ENCODE measurements at regions not wholly inside any gene's neighbourhood (a gene's known extent, or its start where the extent isn't known, plus 50 kb on each side); places are given as distances from the start of the nearest gene placed in this dataset.

DNA sequence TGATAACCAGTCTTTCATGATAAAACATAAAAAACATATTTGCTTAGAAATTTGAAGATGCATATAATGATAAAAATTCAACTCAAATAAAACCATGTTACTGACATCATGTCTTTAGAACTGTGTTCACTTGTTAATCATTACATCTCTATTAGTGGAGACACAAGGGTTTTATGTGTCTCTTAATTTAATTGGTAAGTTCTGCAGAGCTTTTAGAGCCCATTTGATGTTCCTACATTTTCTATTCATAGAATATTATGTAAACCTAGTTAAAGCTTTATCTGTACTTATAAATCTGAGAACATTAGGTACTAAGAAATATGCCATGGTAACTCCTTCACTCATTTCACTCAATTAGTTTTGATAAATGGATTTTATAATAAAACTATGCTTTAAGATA, 285.4 kb downstream of the SLCO4C1 start:
- no peak for DNase-seq (ENCODE audit: low spot score in 2 of 2)
- TF ChIP-seq CTCF (IDR thresholded peaks at IDR 0.05) (no peak), POLR2A (IDR thresholded peaks at IDR 0.05) (no peak)
- intact Hi-C loops (cut with DNase I; ENCODE audit: low total_unique reads): no loop called here
- H3K4me3 ChIP-seq (ENCODE audit: low read depth, poor library complexity, severe bottlenecking): no peak overlapping the region

DNA sequence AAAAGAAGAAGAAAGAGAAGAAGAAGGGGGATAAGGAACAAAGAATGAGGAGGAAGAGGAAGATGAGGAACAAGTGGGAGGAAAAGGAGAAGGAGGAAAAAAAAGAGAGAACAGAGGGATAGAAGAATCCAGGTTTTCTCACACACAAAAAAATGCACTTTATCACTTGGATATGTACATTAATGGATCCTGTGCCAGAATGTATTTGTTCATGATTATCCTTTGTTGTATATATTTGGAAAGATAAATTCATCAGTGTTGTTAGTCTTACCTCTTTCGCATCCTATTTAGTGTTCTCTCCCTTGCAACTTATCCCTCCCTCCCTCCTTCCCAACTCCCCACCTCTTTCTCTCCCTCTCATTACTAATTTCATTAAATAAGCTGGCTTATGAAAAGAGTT, 298.8 kb downstream of the SLCO4C1 start:
- DNase-seq (ENCODE audit: low spot score in 2 of 2): no peak
- 91 to 96% methylated on average over 1 of the region's 1 CpG for WGBS, 2 donors
- H3K4me3 ChIP-seq (ENCODE audit: low read depth, poor library complexity, severe bottlenecking): no peak overlapping the region
- TF ChIP-seq POLR2A (IDR thresholded peaks at IDR 0.05): no peak
- no peak for TF ChIP-seq CTCF (IDR thresholded peaks at IDR 0.05)
- intact Hi-C loops (cut with DNase I; ENCODE audit: low total_unique reads): no loop called here

GRCh38 chr5:101995585-101995984, 300.5 kb downstream of the SLCO4C1 start:
- TF ChIP-seq POLR2A (IDR thresholded peaks at IDR 0.05) (no peak), CTCF (IDR thresholded peaks at IDR 0.05) (no peak)
- no peak for DNase-seq (ENCODE audit: low spot score in 2 of 2)
- H3K4me3 ChIP-seq (ENCODE audit: low read depth, poor library complexity, severe bottlenecking): no peak overlapping the region
- intact Hi-C loops (cut with DNase I; ENCODE audit: low total_unique reads): no loop called here
- 43 to 51% methylated on average over 2 of the region's 2 CpGs for WGBS, 2 donors

DNA sequence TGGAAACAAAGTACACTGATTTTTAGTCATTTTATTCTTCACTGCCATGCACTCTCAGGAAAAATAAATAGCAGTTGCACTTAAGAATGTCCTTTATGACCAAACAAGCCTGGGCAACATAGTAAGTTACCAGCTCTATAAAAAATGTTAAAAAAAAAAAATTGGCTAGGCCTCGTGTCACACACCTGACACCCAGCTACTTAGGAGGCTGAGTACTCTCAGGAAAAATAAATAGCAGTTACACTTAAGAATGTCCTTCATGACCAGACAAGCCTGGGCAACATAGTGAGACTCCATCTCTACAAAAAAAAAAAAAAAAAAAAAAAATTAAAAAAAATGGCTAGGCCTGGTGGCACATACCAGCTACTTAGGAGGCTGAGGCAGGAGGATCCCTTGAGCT, 304.6 kb downstream of the SLCO4C1 start:
- intact Hi-C loops (cut with DNase I; ENCODE audit: low total_unique reads): no loop called here
- no peak for TF ChIP-seq POLR2A (IDR thresholded peaks at IDR 0.05)
- TF ChIP-seq CTCF (IDR thresholded peaks at IDR 0.05): no peak
- H3K4me3 ChIP-seq (ENCODE audit: low read depth, poor library complexity, severe bottlenecking): no peak overlapping the region
- 29 to 58% methylated on average over 1 of the region's 1 CpG for WGBS, 2 donors
- no peak for DNase-seq (ENCODE audit: low spot score in 2 of 2)

GRCh38 chr5:101989659-101990058, 306.4 kb downstream of the SLCO4C1 start:
- intact Hi-C loops (cut with DNase I; ENCODE audit: low total_unique reads): no loop called here
- no peak for TF ChIP-seq POLR2A (IDR thresholded peaks at IDR 0.05)
- TF ChIP-seq CTCF (IDR thresholded peaks at IDR 0.05): no peak

GRCh38 chr5:101977729-101978345, 318.2 kb downstream of the SLCO4C1 start:
- TF ChIP-seq CTCF (IDR thresholded peaks at IDR 0.05) (no peak), POLR2A (IDR thresholded peaks at IDR 0.05) (no peak)
- intact Hi-C loops (cut with DNase I; ENCODE audit: low total_unique reads): no loop called here
- WGBS, 2 donors: 0% methylated on average over 1 of the region's 1 CpG
- H3K4me3 ChIP-seq (ENCODE audit: low read depth, poor library complexity, severe bottlenecking): no peak overlapping the region
- DNase-seq (ENCODE audit: low spot score in 2 of 2): no peak

More at GRCh38 chr5:101989659-101990058, 306.4 kb downstream of the SLCO4C1 start:
- DNase-seq (ENCODE audit: low spot score in 2 of 2): no peak
- 39 to 46% methylated on average over 1 of the region's 1 CpG for WGBS, 2 donors
- no peak overlapping the region for H3K4me3 ChIP-seq (ENCODE audit: low read depth, poor library complexity, severe bottlenecking)
